GM23338 (cell line): ENCODE measurements at regions not wholly inside any gene's neighbourhood (a gene's known extent, or its start where the extent isn't known, plus 50 kb on each side); places are given as distances from the start of the nearest gene placed in this dataset.

Source experiments
- ATAC-seq: fragments of 200-7000 bp; cut with Tn5 transposase; 3 replicates; pipeline ENCODE4 v1.9.1; 2020
- DNase-seq: peaks from one replicate; pipeline ENCODE4 v3.0.0-alpha.2; 2015; ENCODE audit warnings: low spot score
- H2AFZ ChIP-seq: fragments of 200-600 bp; sonication (generic); 2 replicates; pipeline ENCODE4 v1.8.0; 2016; ENCODE audit warnings: antibody characterized with exemption, mild to moderate bottlenecking, moderate library complexity
- H3F3A ChIP-seq: fragments of 200-600 bp; sonication (generic); replicated peaks from 2 replicates; pipeline ENCODE4 v1.8.0; 2017; ENCODE audit warnings: antibody characterized with exemption, mixed run types, low read depth
- H3K27ac ChIP-seq: fragments of 200-600 bp; sonication (generic); 2 replicates; pipeline ENCODE4 v1.6.1; 2016; ENCODE audit warnings: low read depth
- H3K27me3 ChIP-seq: fragments of 200-600 bp; sonication (generic); 2 replicates; pipeline ENCODE4 v1.8.0; 2016; ENCODE audit warnings: mild to moderate bottlenecking, mixed run types, moderate library complexity; ENCODE audit not compliant: insufficient read depth
- H3K36me3 ChIP-seq: fragments of 200-600 bp; sonication (generic); 2 replicates; pipeline ENCODE4 v1.8.0; 2016; ENCODE audit warnings: mild to moderate bottlenecking; ENCODE audit not compliant: insufficient read depth
- H3K4me1 ChIP-seq: fragments of 200-600 bp; sonication (generic); 2 replicates; pipeline ENCODE4 v1.8.0; 2016; ENCODE audit warnings: mild to moderate bottlenecking, moderate library complexity; ENCODE audit not compliant: insufficient read depth
- H3K4me2 ChIP-seq: fragments of 200-600 bp; sonication (generic); 2 replicates; pipeline ENCODE4 v1.7.1; 2017; ENCODE audit warnings: mixed run types
- H3K4me3 ChIP-seq: fragments of 200-600 bp; sonication (generic); 2 replicates; pipeline ENCODE4 v1.6.1; 2016; ENCODE audit warnings: mixed run types
- H3K79me2 ChIP-seq: fragments of 200-600 bp; sonication (generic); replicated peaks from 2 replicates; pipeline ENCODE4 v1.8.0; 2017; ENCODE audit warnings: mild to moderate bottlenecking; ENCODE audit not compliant: insufficient read depth
- H3K9me2 ChIP-seq: fragments of 200-600 bp; sonication (generic); 2 replicates; pipeline ENCODE4 v1.8.0; 2017; ENCODE audit not compliant: insufficient read depth
- H4K20me1 ChIP-seq: fragments of 200-600 bp; sonication (generic); replicated peaks from 2 replicates; pipeline ENCODE4 v1.8.0; 2017; ENCODE audit warnings: mild to moderate bottlenecking; ENCODE audit not compliant: insufficient read depth
- H3K27ac Mint-ChIP-seq: 2 replicates; pipeline ENCODE4 v1.8.0; 2020; ENCODE audit warnings: inconsistent platforms, mild to moderate bottlenecking, moderate library complexity, mixed read lengths
- H3K27me3 Mint-ChIP-seq: 3 replicates; pipeline ENCODE4 v1.8.0; 2022; ENCODE audit warnings: low read depth, mild to moderate bottlenecking, moderate library complexity, mixed read lengths, inconsistent platforms; ENCODE audit not compliant: insufficient read depth, poor library complexity
- H3K36me3 Mint-ChIP-seq: 3 replicates; pipeline ENCODE4 v1.8.0; 2021; ENCODE audit warnings: low read depth, mild to moderate bottlenecking, inconsistent platforms, moderate library complexity, mixed read lengths
- H3K4me1 Mint-ChIP-seq: 3 replicates; pipeline ENCODE4 v1.8.0; 2020; ENCODE audit warnings: mild to moderate bottlenecking, inconsistent platforms, mixed read lengths
- H3K4me3 Mint-ChIP-seq: 3 replicates; pipeline ENCODE4 v1.8.0; 2021; ENCODE audit warnings: moderate library complexity, mild to moderate bottlenecking, inconsistent platforms, mixed read lengths
- H3K9me3 Mint-ChIP-seq: 3 replicates; pipeline ENCODE4 v1.8.0; 2020; ENCODE audit warnings: moderate library complexity, mild to moderate bottlenecking, inconsistent platforms, mixed read lengths
- CREB1 ChIP-seq: fragments of 250-450 bp; sonication (Bioruptor Pico); IDR thresholded peaks from 2 replicates; pipeline ENCODE4 v1.5.0; 2020; ENCODE audit warnings: low read depth, mild to moderate bottlenecking, moderate library complexity
- EZH2 ChIP-seq: fragments of 200-600 bp; sonication (generic); IDR thresholded peaks from one replicate; pipeline ENCODE4 v1.8.0; 2017; ENCODE audit warnings: antibody characterized with exemption, mild to moderate bottlenecking, low read depth; ENCODE audit not compliant: unreplicated experiment
- EZH2phosphoT487 ChIP-seq: fragments of 200-600 bp; sonication (generic); IDR thresholded peaks from one replicate; pipeline ENCODE4 v1.8.1; 2018; ENCODE audit warnings: antibody characterized with exemption; ENCODE audit not compliant: unreplicated experiment
- JUNB ChIP-seq: IDR thresholded peaks from one replicate; pipeline ENCODE4 v1.6.1; 2016; ENCODE audit warnings: antibody characterized with exemption; ENCODE audit not compliant: unreplicated experiment
- NANOG ChIP-seq: IDR thresholded peaks from 2 replicates; pipeline ENCODE4 v1.6.1; 2016; ENCODE audit warnings: antibody characterized with exemption, borderline replicate concordance
- POLR2AphosphoS5 ChIP-seq: IDR thresholded peaks from 2 replicates; pipeline ENCODE4 v1.6.1; 2016; ENCODE audit warnings: antibody characterized with exemption, low read depth
- STAT1 ChIP-seq: IDR thresholded peaks from one replicate; pipeline ENCODE4 v1.6.1; 2016; ENCODE audit warnings: antibody characterized with exemption; ENCODE audit not compliant: unreplicated experiment
- ZNF114 ChIP-seq: fragments of 250-450 bp; sonication (Bioruptor Pico); IDR thresholded peaks from 2 replicates; pipeline ENCODE4 v1.5.0; 2020; ENCODE audit warnings: mild to moderate bottlenecking, moderate library complexity
- ZNF331 ChIP-seq: fragments of 250-450 bp; sonication (Bioruptor Pico); IDR thresholded peaks from 2 replicates; pipeline ENCODE4 v1.5.0; 2020; ENCODE audit warnings: low read depth, mild to moderate bottlenecking, moderate library complexity
- TF ChIP-seq, protein P1 (sequence below): IDR thresholded peaks from 2 replicates; pipeline ENCODE4 v1.6.1; 2016; ENCODE audit warnings: antibody characterized with exemption
- TF ChIP-seq, protein P2 (sequence below), 2 experiments: fragments of 200-600 bp in 1 of 2; sonication (generic) in 1 of 2; conservative IDR thresholded peaks; 2 replicates each; pipeline versions ENCODE4 v1.5.1 to v1.6.1; 2016 to 2017; ENCODE audit warnings: antibody characterized with exemption in 2 of 2, low read depth in 2 of 2, mild to moderate bottlenecking in 2 of 2, moderate library complexity in 1 of 2
- TF ChIP-seq, protein P3 (sequence below): IDR thresholded peaks from one replicate; pipeline ENCODE4 v1.6.1; 2018; ENCODE audit warnings: antibody characterized with exemption; ENCODE audit not compliant: unreplicated experiment
- TF ChIP-seq, protein P4 (sequence below): fragments of 250-450 bp; sonication (Bioruptor Pico); IDR thresholded peaks from 2 replicates; pipeline ENCODE4 v1.5.0; 2020; ENCODE audit warnings: mild to moderate bottlenecking, moderate library complexity

DNA sequence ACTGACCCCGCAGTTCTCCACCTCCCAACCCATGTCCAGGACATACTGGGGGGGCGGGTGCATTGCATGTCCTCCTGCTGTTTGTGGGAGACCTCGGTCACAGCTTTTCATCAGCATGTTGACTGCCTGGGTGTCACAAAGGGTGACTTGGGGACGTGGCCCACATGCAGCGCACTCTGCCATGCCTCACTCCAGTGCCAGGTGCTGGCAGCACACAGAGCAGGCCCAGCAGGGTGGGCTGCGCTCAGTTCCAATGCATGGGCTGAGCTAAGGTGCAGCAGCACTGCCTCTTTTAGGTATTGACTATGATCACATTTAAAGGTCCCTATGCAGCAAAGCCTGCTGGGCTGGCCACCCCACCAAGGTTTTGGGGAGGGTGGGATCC is 261.9 kb upstream of the SALL3 start:
- Histone ChIP-seq H4K20me1 (no peaks in the 10 kb centered on the region), H3F3A (no peaks in the 10 kb centered on the region), H2AFZ (no peak overlapping the region), H3K27me3 (no peaks in the 10 kb centered on the region), H3K79me2 (no peaks in the 10 kb centered on the region), H3K27ac (no peak overlapping the region), H3K4me3 (no peak overlapping the region), H3K4me1 (peaks cover 17% of the 10 kb centered on the region), H3K9me2 (peaks cover 5% of the 10 kb centered on the region; the same call in 1 of the 2 replicates), H3K4me2 (no peak overlapping the region), H3K36me3 (no peaks in the 10 kb centered on the region; the same call in 1 of the 2 replicates)
- Mint-ChIP-seq H3K36me3 (peaks cover 44% of the 10 kb centered on the region), H3K4me3 (no peak overlapping the region), H3K27me3 (peaks cover 4% of the 10 kb centered on the region), H3K4me1 (peaks cover 3% of the 10 kb centered on the region; the same call in 1 of the 3 replicates), H3K27ac (no peak overlapping the region), H3K9me3 (peaks cover 93% of the 10 kb centered on the region)
- no peak for TF ChIP-seq EZH2
- no peak for TF ChIP-seq POLR2AphosphoS5
- TF ChIP-seq, protein P1, sequence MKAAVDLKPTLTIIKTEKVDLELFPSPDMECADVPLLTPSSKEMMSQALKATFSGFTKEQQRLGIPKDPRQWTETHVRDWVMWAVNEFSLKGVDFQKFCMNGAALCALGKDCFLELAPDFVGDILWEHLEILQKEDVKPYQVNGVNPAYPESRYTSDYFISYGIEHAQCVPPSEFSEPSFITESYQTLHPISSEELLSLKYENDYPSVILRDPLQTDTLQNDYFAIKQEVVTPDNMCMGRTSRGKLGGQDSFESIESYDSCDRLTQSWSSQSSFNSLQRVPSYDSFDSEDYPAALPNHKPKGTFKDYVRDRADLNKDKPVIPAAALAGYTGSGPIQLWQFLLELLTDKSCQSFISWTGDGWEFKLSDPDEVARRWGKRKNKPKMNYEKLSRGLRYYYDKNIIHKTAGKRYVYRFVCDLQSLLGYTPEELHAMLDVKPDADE = no peak
- no peak for TF ChIP-seq ZNF331 (CRISPR knock-in tag)
- TF ChIP-seq JUNB = no peak
- TF ChIP-seq ZNF114 (CRISPR knock-in tag) = no peak
- no peak for TF ChIP-seq NANOG
- no peak for TF ChIP-seq CREB1 (CRISPR knock-in tag)
- TF ChIP-seq, protein P2, sequence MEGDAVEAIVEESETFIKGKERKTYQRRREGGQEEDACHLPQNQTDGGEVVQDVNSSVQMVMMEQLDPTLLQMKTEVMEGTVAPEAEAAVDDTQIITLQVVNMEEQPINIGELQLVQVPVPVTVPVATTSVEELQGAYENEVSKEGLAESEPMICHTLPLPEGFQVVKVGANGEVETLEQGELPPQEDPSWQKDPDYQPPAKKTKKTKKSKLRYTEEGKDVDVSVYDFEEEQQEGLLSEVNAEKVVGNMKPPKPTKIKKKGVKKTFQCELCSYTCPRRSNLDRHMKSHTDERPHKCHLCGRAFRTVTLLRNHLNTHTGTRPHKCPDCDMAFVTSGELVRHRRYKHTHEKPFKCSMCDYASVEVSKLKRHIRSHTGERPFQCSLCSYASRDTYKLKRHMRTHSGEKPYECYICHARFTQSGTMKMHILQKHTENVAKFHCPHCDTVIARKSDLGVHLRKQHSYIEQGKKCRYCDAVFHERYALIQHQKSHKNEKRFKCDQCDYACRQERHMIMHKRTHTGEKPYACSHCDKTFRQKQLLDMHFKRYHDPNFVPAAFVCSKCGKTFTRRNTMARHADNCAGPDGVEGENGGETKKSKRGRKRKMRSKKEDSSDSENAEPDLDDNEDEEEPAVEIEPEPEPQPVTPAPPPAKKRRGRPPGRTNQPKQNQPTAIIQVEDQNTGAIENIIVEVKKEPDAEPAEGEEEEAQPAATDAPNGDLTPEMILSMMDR (conservative IDR thresholded peaks at IDR 0.05; ENCODE audit: low read depth in 2 of 2) = no peak
- TF ChIP-seq, protein P3, sequence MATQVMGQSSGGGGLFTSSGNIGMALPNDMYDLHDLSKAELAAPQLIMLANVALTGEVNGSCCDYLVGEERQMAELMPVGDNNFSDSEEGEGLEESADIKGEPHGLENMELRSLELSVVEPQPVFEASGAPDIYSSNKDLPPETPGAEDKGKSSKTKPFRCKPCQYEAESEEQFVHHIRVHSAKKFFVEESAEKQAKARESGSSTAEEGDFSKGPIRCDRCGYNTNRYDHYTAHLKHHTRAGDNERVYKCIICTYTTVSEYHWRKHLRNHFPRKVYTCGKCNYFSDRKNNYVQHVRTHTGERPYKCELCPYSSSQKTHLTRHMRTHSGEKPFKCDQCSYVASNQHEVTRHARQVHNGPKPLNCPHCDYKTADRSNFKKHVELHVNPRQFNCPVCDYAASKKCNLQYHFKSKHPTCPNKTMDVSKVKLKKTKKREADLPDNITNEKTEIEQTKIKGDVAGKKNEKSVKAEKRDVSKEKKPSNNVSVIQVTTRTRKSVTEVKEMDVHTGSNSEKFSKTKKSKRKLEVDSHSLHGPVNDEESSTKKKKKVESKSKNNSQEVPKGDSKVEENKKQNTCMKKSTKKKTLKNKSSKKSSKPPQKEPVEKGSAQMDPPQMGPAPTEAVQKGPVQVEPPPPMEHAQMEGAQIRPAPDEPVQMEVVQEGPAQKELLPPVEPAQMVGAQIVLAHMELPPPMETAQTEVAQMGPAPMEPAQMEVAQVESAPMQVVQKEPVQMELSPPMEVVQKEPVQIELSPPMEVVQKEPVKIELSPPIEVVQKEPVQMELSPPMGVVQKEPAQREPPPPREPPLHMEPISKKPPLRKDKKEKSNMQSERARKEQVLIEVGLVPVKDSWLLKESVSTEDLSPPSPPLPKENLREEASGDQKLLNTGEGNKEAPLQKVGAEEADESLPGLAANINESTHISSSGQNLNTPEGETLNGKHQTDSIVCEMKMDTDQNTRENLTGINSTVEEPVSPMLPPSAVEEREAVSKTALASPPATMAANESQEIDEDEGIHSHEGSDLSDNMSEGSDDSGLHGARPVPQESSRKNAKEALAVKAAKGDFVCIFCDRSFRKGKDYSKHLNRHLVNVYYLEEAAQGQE = no peak
- TF ChIP-seq STAT1 = no peak
- TF ChIP-seq EZH2phosphoT487 = no peak
- TF ChIP-seq, protein P4, sequence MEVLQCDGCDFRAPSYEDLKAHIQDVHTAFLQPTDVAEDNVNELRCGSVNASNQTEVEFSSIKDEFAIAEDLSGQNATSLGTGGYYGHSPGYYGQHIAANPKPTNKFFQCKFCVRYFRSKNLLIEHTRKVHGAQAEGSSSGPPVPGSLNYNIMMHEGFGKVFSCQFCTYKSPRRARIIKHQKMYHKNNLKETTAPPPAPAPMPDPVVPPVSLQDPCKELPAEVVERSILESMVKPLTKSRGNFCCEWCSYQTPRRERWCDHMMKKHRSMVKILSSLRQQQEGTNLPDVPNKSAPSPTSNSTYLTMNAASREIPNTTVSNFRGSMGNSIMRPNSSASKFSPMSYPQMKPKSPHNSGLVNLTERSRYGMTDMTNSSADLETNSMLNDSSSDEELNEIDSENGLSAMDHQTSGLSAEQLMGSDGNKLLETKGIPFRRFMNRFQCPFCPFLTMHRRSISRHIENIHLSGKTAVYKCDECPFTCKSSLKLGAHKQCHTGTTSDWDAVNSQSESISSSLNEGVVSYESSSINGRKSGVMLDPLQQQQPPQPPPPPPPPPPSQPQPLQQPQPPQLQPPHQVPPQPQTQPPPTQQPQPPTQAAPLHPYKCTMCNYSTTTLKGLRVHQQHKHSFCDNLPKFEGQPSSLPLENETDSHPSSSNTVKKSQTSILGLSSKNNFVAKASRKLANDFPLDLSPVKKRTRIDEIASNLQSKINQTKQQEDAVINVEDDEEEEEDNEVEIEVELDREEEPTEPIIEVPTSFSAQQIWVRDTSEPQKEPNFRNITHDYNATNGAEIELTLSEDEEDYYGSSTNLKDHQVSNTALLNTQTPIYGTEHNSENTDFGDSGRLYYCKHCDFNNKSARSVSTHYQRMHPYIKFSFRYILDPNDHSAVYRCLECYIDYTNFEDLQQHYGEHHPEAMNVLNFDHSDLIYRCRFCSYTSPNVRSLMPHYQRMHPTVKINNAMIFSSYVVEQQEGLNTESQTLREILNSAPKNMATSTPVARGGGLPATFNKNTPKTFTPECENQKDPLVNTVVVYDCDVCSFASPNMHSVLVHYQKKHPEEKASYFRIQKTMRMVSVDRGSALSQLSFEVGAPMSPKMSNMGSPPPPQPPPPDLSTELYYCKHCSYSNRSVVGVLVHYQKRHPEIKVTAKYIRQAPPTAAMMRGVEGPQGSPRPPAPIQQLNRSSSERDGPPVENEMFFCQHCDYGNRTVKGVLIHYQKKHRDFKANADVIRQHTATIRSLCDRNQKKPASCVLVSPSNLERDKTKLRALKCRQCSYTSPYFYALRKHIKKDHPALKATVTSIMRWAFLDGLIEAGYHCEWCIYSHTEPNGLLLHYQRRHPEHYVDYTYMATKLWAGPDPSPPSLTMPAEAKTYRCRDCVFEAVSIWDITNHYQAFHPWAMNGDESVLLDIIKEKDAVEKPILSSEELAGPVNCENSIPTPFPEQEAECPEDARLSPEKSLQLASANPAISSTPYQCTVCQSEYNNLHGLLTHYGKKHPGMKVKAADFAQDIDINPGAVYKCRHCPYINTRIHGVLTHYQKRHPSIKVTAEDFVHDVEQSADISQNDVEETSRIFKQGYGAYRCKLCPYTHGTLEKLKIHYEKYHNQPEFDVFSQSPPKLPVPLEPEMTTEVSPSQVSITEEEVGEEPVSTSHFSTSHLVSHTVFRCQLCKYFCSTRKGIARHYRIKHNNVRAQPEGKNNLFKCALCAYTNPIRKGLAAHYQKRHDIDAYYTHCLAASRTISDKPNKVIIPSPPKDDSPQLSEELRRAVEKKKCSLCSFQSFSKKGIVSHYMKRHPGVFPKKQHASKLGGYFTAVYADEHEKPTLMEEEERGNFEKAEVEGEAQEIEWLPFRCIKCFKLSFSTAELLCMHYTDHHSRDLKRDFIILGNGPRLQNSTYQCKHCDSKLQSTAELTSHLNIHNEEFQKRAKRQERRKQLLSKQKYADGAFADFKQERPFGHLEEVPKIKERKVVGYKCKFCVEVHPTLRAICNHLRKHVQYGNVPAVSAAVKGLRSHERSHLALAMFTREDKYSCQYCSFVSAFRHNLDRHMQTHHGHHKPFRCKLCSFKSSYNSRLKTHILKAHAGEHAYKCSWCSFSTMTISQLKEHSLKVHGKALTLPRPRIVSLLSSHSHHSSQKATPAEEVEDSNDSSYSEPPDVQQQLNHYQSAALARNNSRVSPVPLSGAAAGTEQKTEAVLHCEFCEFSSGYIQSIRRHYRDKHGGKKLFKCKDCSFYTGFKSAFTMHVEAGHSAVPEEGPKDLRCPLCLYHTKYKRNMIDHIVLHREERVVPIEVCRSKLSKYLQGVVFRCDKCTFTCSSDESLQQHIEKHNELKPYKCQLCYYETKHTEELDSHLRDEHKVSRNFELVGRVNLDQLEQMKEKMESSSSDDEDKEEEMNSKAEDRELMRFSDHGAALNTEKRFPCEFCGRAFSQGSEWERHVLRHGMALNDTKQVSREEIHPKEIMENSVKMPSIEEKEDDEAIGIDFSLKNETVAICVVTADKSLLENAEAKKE (CRISPR knock-in tag) = no peak
- ATAC-seq (no peak), DNase-seq (no peak)
